ENCODE measurements at regions not wholly inside any gene's neighbourhood (a gene's known extent, or its start where the extent isn't known, plus 50 kb on each side); places are given as distances from the start of the nearest gene placed in this dataset.

GRCh38 chr16:26464576-26465266, 602.0 kb upstream of the C16orf82 start:
- TF ChIP-seq CTCF (IDR thresholded peaks at IDR 0.05) (no peak), POLR2A (IDR thresholded peaks at IDR 0.05) (no peak)
